IPS-18a (cell line): ENCODE measurements at regions not wholly inside any gene's neighbourhood (a gene's known extent, or its start where the extent isn't known, plus 50 kb on each side); places are given as distances from the start of the nearest gene placed in this dataset.
"Not testable (repeated sequence)": the region's sequence is repeated elsewhere in the genome, so short reads cannot be mapped to it uniquely, and the experiment has no call there.

ENCODE experiments used
- H3K27ac ChIP-seq: one replicate; pipeline ENCODE4 v1.5.1; 2013; ENCODE audit warnings: low read length
- H3K27me3 ChIP-seq: one replicate; pipeline ENCODE4 v1.6.1; 2013; ENCODE audit warnings: mild to moderate bottlenecking, low read length; ENCODE audit not compliant: control insufficient read depth, insufficient read depth
- H3K36me3 ChIP-seq: one replicate; pipeline ENCODE4 v1.6.1; 2013; ENCODE audit warnings: low read depth, low read length; ENCODE audit not compliant: control insufficient read depth
- H3K4me1 ChIP-seq: one replicate; pipeline ENCODE4 v1.6.1; 2013; ENCODE audit warnings: low read depth, low read length; ENCODE audit not compliant: control insufficient read depth
- H3K4me3 ChIP-seq: one replicate; pipeline ENCODE4 v1.5.1; 2013; ENCODE audit warnings: low read length
- H3K9ac ChIP-seq: one replicate; pipeline ENCODE4 v1.6.1; 2013; ENCODE audit warnings: mild to moderate bottlenecking, low read length, moderate library complexity
- H3K9me3 ChIP-seq: one replicate; pipeline ENCODE4 v1.6.1; 2013; ENCODE audit warnings: low read depth, low read length; ENCODE audit not compliant: control insufficient read depth

DNA sequence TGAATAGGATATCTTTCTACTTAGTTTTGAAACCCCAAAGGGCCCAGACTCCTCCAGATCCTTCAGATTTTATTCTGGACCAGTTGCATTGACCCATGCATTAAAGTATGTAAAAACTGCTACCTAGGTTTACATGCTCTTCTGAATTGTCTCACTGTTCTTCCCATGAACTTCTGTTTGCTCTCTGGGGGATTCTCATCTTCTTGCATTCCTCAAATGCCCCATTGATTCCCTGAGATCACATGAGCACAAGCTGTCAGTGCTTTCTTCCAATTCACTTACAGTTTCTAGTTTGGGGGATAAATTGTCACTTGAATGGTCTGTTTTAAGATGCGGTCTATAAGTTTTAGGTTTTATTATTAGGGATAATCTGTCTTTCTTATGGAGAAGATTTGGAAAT lies 188.9 kb upstream of the KIF2B start:
- Histone ChIP-seq H3K36me3 (no peaks in the 10 kb centered on the region), H3K27ac (no peak overlapping the region), H3K27me3 (no peaks in the 10 kb centered on the region), H3K4me1 (peaks cover 28% of the 10 kb centered on the region), H3K9me3 (no peaks in the 10 kb centered on the region), H3K4me3 (no peak overlapping the region), H3K9ac (no peak overlapping the region)

DNA sequence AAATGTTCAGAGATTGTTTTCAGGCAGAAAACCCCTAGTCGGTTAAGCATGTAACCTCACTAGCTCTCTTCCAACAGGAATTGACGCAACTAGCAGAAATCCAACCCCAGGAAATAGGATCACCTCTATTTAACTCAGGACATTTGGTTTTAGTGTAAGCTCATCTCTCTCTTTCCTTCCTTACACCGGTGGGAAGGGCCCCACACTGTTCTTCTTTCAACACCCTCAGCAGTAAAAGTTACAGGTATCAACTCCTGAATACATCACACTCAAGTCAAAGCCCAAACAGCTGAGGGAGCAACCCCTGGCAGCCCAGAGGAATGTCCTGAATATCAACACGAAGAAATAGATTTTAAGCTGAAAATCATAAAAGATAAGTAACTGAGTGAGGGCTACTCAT lies 191.2 kb upstream of the KIF2B start:
- peaks cover 39% of the 10 kb centered on the region for H3K4me1 ChIP-seq
- no peaks in the 10 kb centered on the region for H3K36me3 ChIP-seq
- no peaks in the 10 kb centered on the region for H3K9me3 ChIP-seq
- H3K4me3 ChIP-seq: no peak overlapping the region
- H3K27ac ChIP-seq: no peak overlapping the region
- no peak overlapping the region for H3K9ac ChIP-seq
- H3K27me3 ChIP-seq: no peaks in the 10 kb centered on the region

DNA sequence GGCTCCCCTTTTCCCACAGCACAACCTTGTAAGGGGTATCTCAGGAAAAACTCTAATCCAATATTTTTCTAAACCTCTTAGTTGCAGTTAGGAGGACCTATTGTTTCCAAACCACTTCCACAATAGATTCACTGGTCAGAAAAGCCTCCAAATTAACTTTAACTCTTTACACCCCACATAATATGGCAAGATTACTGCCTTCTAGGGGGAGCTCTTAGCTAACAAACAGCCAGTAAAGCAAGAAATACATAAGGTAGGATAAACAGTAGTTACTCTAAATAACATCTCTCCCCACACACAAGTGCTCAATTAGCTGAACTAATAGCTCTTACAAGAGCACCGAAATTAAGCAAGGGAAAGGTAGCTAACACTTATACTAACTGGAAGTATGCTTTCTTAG lies 192.1 kb upstream of the KIF2B start:
- Histone ChIP-seq H3K9ac (no peak overlapping the region), H3K36me3 (no peaks in the 10 kb centered on the region), H3K4me1 (peaks cover 41% of the 10 kb centered on the region), H3K9me3 (no peaks in the 10 kb centered on the region), H3K4me3 (no peak overlapping the region), H3K27me3 (no peaks in the 10 kb centered on the region), H3K27ac (no peak overlapping the region)

DNA sequence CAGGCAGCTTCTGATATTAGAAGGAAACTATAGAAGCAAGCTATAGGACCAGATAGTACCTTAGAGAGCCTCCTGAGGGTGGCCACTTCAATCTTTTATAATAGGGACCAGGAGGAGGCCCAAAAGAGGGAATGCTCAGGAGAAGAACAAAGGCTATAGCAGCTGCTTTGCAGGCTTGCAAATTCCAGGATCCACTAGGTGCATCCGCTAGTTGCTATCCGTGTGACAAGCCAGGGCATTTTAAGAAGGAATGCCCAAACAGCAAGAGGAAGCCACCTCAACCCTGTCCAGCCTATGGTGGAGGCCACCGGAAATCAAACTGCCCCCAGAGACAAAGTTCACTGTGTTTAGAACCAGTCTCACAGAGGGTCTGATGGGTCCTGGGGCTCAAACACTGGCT lies 192.6 kb upstream of the KIF2B start:
- H3K4me1 ChIP-seq: peaks cover 41% of the 10 kb centered on the region

DNA sequence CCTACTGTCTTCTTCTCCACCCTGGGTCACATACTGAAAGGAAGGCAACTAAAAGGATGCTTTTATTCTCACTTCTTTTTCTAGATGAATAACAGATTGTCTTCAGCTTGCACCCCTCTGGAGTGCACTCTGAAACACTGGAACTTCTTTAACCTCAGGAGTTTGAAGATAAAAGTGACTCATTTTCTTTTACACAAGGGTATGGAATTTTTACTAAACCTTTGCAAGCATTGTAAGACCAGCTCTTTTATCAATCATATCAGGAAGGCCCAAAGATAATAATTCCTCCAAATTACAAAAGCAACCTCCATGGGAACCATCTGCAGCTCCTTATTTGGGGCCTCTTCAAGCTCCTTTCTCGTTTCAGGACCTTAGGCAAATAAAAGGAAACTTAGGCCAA lies 193.5 kb upstream of the KIF2B start:
- Histone ChIP-seq H3K9me3 (no peaks in the 10 kb centered on the region), H3K4me1 (peaks cover 41% of the 10 kb centered on the region), H3K27ac (no peak overlapping the region), H3K9ac (no peak overlapping the region), H3K4me3 (no peak overlapping the region), H3K27me3 (no peaks in the 10 kb centered on the region), H3K36me3 (no peaks in the 10 kb centered on the region)

More for the DNA sequence above, 192.6 kb upstream of the KIF2B start:
- H3K4me3 ChIP-seq: peak overlapping the region; percentile 17
- no peaks in the 10 kb centered on the region for H3K27me3 ChIP-seq
- no peaks in the 10 kb centered on the region for H3K36me3 ChIP-seq
- H3K9me3 ChIP-seq: no peaks in the 10 kb centered on the region
- peak overlapping the region; percentile 64 for H3K27ac ChIP-seq
- no peak overlapping the region for H3K9ac ChIP-seq

DNA sequence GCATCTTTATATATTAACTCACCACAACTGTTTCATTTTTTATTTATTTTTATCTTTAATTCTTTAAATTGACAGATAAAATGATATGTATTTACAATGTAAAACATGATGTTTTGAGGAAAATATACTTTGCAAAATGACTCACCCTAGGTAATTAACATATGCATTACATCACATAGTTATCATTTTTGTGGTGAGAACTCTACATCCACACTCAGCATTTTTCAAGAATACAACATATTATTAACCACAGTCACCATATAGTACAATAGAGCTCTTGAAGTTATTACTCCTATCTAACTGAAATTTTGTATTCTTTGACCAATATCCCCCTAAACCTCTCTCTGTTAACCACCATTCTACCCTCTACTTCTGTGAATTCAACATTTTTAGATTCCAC lies 194.7 kb upstream of the KIF2B start:
- Histone ChIP-seq H3K4me1 (peaks cover 41% of the 10 kb centered on the region), H3K27ac (no peak overlapping the region), H3K4me3 (no peak overlapping the region)

DNA sequence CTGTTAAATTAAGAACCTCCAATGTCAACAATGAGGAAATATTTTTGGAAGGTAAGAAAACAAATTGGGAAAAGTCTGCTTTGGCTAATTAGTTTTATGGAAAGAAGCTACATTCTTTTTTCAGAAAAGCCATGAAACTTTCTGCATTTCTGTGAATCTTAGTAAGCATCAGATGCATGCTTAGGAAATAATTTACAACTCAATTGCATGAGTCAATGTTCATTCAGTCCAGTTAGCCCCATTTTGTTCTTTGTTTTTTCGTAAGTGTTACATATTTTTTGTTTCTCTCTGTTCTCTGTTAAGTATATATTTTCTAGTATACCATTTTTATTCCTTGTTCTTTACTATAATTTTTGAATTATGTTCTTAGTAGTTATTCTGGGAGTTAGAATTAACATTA lies 195.2 kb upstream of the KIF2B start:
- no peaks in the 10 kb centered on the region for H3K9me3 ChIP-seq
- no peak overlapping the region for H3K4me3 ChIP-seq
- peaks cover 41% of the 10 kb centered on the region for H3K4me1 ChIP-seq
- H3K27me3 ChIP-seq: no peaks in the 10 kb centered on the region
- H3K9ac ChIP-seq: no peak overlapping the region
- H3K27ac ChIP-seq: no peak overlapping the region
- no peaks in the 10 kb centered on the region for H3K36me3 ChIP-seq

More for the DNA sequence above, 194.7 kb upstream of the KIF2B start:
- no peaks in the 10 kb centered on the region for H3K36me3 ChIP-seq
- no peaks in the 10 kb centered on the region for H3K9me3 ChIP-seq
- no peak overlapping the region for H3K9ac ChIP-seq
- H3K27me3 ChIP-seq: no peaks in the 10 kb centered on the region

DNA sequence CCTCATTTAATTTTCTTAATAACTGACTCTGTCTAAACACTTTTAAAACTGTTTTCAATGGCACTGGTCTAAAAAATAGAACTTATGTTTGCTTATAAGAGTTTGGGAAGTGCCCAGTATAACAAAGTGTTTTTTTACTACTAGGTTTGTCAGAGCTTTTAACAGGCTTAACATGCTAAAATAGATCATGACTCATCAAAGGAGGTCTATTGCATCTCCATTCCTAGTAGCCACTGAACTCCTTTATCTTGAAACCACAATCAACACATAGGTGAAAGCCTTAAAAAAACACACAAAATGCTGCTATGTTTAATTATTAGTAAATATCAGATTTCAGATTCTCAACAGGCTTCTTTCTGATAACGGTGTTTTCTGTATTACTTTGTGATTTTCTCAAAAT lies 196.4 kb upstream of the KIF2B start:
- H3K4me3 ChIP-seq: no peak overlapping the region
- H3K4me1 ChIP-seq: peaks cover 34% of the 10 kb centered on the region
- no peaks in the 10 kb centered on the region for H3K36me3 ChIP-seq
- no peaks in the 10 kb centered on the region for H3K9me3 ChIP-seq
- H3K27me3 ChIP-seq: no peaks in the 10 kb centered on the region
- H3K27ac ChIP-seq: no peak overlapping the region
- H3K9ac ChIP-seq: no peak overlapping the region

DNA sequence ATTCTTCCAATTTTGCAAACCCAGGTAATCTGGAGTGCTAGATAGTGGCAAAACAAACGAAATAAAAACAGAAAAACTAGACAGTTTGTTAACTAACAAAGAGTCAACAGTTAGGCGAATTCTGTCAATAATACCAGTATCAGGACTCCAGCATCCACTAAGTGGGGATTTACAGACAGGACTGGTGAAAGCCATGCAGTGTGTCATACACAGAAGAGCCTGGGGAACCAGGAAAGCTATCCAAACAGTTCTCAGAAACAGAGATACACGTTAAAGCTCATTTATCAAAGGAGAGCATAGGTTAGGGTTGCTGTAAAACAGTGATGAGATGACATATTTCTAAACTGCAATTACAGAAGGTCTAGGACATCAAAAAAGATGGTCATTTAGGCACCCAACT lies 203.7 kb upstream of the KIF2B start:
- H3K27ac ChIP-seq: no peak overlapping the region
- H3K4me1 ChIP-seq: no peaks in the 10 kb centered on the region
- H3K9me3 ChIP-seq: peaks cover 3% of the 10 kb centered on the region

DNA sequence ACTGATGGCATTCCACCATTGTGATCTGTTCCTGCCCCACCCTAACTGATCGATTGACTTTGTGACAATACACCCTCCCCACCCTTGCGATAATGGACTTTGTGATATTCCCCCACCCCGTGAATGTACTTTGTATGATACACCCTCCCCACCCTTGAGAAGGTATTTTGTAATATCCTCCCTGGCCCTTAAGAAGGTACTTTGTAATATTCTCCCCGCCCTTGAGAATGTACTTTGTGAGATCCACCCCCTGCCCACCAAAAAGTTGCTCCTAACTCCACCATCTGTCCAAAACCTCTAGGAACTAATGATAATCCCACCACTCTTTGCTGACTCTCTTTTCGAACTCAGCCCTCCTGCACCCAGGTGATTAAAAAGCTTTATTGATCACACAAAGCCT lies 214.5 kb upstream of the KIF2B start:
- H3K27me3 ChIP-seq, H3K4me3 ChIP-seq, H3K9ac ChIP-seq, H3K36me3 ChIP-seq, H3K9me3 ChIP-seq, H3K27ac ChIP-seq: not testable (repeated sequence)
- peaks cover 31% of the 10 kb centered on the region for H3K4me1 ChIP-seq

More for the DNA sequence above, 203.7 kb upstream of the KIF2B start:
- Histone ChIP-seq H3K27me3 (no peaks in the 10 kb centered on the region), H3K4me3 (no peak overlapping the region), H3K9ac (no peak overlapping the region), H3K36me3 (no peaks in the 10 kb centered on the region)

DNA sequence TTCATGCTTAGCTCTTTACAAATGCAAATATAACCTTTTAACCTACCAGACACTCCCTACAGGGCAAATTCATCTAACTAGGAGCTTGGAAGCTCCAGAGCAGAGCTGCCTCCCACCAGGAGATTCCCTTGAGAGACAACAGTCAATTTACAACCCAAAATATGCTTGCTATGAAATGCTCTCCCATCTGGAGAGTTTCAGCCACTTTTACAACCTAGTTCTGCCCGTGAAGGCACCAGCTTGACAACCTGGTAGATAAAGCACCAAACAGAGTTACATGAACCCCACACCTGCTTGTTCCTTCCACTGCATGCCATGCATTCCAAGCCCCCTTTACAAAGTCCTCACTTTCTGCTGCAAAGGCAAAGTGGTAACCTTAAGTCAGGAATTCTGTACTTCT lies 215.3 kb upstream of the KIF2B start:
- H3K9me3 ChIP-seq: peaks cover 5% of the 10 kb centered on the region
- peaks cover 31% of the 10 kb centered on the region for H3K4me1 ChIP-seq
- H3K9ac ChIP-seq: peak overlapping the region; percentile 30
- H3K4me3 ChIP-seq: peak overlapping the region; percentile 13
- no peaks in the 10 kb centered on the region for H3K36me3 ChIP-seq
- H3K27ac ChIP-seq: peak overlapping the region; percentile 56
- no peaks in the 10 kb centered on the region for H3K27me3 ChIP-seq

DNA sequence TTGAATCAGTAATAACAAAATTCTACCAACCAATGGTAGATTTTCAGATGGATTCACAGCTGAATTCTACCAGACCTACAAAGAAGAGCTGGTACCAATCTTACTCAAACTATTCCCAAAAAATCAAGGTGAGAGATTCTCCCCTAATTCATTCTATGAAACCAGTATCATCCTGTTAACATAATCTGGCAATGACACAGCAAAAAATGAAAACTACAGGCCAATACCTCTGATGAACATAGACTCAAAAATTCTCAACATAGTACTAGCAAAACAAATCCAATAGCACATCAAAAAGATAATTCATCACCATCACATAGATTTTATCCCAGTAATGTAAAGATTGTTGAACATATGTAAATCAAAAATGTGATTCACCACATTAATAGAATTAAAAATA lies 234.4 kb upstream of the KIF2B start:
- Histone ChIP-seq H3K9ac (no peak overlapping the region), H3K4me1 (no peaks in the 10 kb centered on the region), H3K27ac (no peak overlapping the region), H3K36me3 (no peaks in the 10 kb centered on the region), H3K4me3 (no peak overlapping the region), H3K9me3 (no peaks in the 10 kb centered on the region), H3K27me3 (no peaks in the 10 kb centered on the region)
